ENCODE measurements at regions not wholly inside any gene's neighbourhood (a gene's known extent, or its start where the extent isn't known, plus 50 kb on each side); places are given as distances from the start of the nearest gene placed in this dataset.

- no peak for TF ChIP-seq POLR2AphosphoS5 (IDR thresholded peaks at IDR 0.05; ENCODE audit: borderline replicate concordance, low read depth, low read length)
- no peak for TF ChIP-seq EZH2 (IDR thresholded peaks at IDR 0.05)
Observed at GRCh38 chr4:26024079-26024478, 110.1 kb downstream of the SMIM20 start.
